ENCODE measurements at regions not wholly inside any gene's neighbourhood (a gene's known extent, or its start where the extent isn't known, plus 50 kb on each side); places are given as distances from the start of the nearest gene placed in this dataset.

DNA sequence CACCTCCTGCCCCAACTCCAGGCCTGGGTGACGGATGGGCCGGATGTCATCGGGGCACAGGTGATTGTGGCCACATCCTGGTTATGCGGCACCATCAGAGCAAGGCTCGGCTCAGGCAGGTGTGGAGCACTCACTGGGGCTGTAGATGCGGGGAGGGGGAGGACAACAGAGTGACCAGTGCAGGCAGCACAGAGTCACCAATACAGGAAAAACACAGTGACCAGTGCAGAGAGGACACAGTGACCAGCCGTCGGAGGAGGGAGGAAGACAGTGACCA lies 209.1 kb downstream of the BRD1 start:
- no peak for DNase-seq (ENCODE audit: extremely low read depth, low read depth)
- TF ChIP-seq, protein P1, sequence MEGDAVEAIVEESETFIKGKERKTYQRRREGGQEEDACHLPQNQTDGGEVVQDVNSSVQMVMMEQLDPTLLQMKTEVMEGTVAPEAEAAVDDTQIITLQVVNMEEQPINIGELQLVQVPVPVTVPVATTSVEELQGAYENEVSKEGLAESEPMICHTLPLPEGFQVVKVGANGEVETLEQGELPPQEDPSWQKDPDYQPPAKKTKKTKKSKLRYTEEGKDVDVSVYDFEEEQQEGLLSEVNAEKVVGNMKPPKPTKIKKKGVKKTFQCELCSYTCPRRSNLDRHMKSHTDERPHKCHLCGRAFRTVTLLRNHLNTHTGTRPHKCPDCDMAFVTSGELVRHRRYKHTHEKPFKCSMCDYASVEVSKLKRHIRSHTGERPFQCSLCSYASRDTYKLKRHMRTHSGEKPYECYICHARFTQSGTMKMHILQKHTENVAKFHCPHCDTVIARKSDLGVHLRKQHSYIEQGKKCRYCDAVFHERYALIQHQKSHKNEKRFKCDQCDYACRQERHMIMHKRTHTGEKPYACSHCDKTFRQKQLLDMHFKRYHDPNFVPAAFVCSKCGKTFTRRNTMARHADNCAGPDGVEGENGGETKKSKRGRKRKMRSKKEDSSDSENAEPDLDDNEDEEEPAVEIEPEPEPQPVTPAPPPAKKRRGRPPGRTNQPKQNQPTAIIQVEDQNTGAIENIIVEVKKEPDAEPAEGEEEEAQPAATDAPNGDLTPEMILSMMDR (IDR thresholded peaks at IDR 0.05; ENCODE audit: low read depth, low read length) = no peak

DNA sequence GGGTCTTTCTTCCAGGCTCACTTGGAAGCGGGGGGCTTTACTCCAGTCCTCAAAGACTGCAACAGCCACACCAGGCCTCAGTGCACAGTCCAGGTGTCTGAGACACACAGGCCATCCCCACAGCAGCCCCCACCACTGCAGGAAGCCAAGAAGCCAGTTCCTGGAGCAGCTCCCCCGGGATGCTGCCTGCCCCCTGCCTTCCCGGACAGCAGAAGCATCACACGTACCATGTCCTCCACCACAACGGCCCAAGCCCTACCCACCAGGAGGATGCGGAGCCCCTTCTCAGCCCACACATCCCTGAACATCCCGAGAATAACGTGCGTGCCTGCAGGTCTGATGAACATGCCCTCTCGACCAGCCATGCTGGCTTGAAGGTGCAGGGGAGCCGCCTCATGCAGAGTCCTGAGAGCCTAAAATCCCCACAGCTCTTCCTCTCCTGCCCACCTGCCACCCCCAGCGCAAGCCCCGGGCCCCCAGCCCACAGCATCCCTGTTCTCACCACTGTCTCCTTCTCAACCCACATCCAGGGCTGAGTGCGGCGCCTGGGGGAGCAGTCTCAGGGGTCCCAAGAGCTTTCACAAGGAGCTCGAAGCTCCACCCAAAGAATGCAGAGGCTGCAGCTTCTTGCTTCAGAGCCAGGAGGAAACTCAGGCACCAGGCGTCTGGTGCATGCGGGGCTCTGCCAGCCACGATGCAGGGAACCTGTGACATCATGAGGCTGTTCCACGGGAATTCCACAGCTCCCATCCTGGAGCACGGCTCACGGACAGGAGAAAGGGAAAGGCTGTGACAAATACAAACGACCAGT lies 209.6 kb downstream of the BRD1 start:
- no peak for DNase-seq (ENCODE audit: extremely low read depth, low read depth)
- TF ChIP-seq, protein P1 (IDR thresholded peaks at IDR 0.05; ENCODE audit: low read depth, low read length) = no peak

DNA sequence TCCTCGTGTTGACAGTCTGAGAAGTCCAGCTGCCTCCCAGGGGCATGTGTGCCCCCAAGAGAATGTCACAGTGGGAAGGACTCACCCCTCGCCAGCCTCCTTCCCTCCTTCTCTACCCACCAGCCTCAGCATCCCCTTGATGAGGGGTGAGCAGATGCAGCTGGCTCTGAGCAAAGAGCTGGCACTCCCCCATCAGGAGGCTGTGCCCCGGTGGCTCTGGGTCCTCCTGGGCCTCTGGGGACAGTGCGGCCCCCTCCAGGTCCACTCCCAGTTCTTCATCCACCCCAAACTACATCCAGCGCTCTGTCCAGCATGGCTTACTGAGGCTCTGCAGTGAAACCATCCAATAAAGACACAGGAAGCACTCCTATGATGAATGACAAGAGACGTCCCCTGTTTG lies 210.4 kb downstream of the BRD1 start:
- DNase-seq (ENCODE audit: extremely low read depth, low read depth) = no peak
- TF ChIP-seq, protein P1 (IDR thresholded peaks at IDR 0.05; ENCODE audit: low read depth, low read length) = no peak

DNA sequence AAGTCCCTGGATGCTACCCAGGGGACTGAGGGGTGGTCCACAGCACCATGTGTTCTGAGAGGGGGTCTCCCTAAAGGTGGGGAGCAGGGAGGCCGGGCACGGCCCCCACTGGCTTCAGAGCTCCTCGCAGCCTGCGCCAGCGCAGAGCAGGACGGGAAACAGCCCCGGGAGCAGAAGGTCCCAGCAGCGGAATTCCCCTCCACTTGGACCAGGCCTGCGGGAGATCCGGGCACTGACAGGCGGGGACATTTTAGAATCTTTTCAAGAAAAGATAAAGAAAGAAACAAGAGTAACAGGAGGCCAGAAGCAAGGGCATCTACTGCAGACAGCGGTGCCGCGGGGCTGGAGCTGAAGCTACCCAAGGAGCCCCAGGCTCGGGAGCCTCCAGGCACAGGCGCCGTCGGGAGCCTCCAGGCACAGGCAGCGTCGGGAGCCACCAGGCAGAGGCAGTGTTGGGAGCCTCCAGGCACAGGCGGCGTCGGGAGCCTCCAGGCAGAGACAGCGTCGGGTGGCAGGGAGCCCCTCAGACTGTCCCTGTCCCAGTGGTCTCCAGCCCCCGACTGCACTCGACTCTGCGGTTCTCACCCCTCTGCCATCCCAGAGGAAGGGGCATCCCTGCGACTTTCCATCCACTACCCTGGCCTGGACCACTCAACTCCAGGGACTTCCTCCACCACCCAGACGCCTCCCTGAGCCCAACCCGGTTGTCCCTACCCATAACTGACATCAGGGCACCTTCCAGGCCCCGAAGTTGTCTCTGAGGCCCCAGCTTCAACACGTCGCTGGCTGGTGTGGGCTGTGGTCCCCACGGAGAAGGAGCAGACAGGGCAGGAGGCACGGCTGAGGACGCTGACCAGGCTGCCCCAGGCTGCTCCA lies 211.1 kb downstream of the BRD1 start:
- DNase-seq (ENCODE audit: extremely low read depth, low read depth) = no peak
- TF ChIP-seq, protein P1 (IDR thresholded peaks at IDR 0.05; ENCODE audit: low read depth, low read length) = no peak

DNA sequence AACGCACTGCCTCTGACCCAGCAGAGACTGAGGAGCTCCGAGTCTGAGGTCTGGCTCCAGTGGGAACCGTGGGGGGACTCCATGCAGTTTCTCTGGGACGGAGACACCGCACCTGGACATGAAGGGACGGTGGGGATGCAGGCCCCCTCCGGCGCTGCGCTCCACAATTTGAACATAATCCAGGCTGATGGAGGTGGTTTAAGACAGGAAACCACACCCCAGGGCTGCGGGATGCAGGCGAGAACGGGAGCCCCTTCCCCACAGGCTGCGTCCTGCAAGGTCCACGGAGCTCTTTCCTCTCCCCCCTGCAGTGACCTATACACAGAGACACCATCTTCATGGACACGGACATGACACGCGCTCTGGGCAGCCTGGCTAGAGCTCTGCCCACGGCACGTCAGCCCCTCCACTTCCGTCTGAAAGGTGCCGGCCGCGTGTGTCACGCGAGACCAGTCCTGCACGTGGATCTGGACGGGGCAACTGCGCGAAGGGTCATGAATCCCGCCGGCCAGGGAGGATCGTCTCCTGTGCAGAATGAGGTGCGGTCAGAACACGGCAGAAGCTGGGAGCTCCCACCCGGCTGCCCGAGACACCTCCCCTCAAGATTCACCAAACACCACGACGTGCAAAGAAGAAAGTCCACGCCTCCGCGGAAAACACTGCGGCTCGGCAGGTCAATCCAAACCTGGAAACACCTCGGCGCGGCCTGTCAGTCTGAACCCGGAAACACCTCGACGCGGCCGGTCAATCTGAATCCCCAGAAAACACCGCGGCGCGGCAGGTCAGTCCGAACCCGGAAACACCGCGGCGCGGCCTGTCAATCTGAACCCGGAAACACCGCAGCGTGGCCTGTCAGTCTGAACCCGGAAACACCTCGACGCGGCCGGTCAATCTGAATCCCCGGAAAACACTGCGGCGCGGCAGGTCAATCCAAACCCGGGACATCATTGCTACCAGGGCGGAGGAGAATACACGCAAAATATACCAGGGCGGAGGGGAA lies 212.4 kb downstream of the BRD1 start:
- TF ChIP-seq, protein P1 (IDR thresholded peaks at IDR 0.05; ENCODE audit: low read depth, low read length) = no peak

DNA sequence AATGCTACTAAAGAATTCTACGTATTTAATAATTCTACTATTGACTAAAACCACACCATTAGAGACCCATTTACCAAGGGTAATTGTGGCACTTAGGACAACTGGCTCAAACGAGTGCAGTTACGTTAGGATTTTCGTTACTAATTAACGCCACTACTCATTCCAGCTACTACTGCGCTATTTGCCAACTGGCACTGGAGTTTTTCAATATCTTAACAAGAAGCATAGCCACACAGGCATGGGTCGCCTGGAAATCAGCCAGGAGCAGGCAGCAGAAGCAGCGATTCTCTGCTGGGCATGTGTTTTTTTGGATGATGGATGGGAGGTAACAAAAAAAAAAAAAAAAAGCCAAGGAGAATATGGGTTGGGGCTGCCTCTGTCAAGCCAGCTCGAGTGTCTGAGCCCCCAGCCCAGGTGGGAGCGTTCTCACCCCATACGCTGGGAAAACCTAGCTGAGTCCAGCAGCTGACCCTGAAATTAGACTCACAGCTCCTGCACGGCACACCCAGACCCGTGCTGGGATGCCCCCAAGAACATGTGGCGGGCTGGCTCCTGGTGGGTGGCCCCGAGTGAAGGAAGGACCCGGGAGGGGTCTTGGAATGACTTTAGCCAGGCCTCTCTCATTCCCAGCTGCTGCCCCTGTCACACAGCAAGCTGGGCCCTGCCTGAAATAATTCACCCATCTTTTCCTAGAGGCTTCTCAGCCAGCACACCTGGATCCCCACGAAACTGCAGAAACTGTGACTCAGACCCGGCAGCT lies 214.0 kb downstream of the BRD1 start:
- TF ChIP-seq, protein P1 (IDR thresholded peaks at IDR 0.05; ENCODE audit: low read depth, low read length) = no peak

More for the DNA sequence above, 212.4 kb downstream of the BRD1 start:
- no peak for DNase-seq (ENCODE audit: extremely low read depth, low read depth)

More for the DNA sequence above, 214.0 kb downstream of the BRD1 start:
- DNase-seq (ENCODE audit: extremely low read depth, low read depth) = no peak
